ENCODE measurements at regions not wholly inside any gene's neighbourhood (a gene's known extent, or its start where the extent isn't known, plus 50 kb on each side); places are given as distances from the start of the nearest gene placed in this dataset.

- no peak for DNase-seq (ENCODE audit: low read depth in 1 of 2, low spot score in 1 of 2)
- no peak for TF ChIP-seq JUND (IDR thresholded peaks at IDR 0.05; ENCODE audit: low read depth)
- in situ Hi-C loops (cut with HindIII; ENCODE audit: low pct_unique_long_range_greater_than_20kb, low sequenced_read_pairs) = no loop called here
Measured at GRCh38 chr5:98698359-98698758, 75.1 kb upstream of the RGMB start.

- no peak for DNase-seq (ENCODE audit: low read depth in 1 of 2, low spot score in 1 of 2)
Measured at GRCh38 chr5:98700730-98701129, 72.7 kb upstream of the RGMB start.

GRCh38 chr5:98705841-98706240, 67.6 kb upstream of the RGMB start:
- no peak for DNase-seq (ENCODE audit: low read depth in 1 of 2, low spot score in 1 of 2)
- in situ Hi-C loops (cut with HindIII; ENCODE audit: low pct_unique_long_range_greater_than_20kb, low sequenced_read_pairs) = no loop called here
- no peak for TF ChIP-seq JUND (IDR thresholded peaks at IDR 0.05; ENCODE audit: low read depth)

More at GRCh38 chr5:98700730-98701129, 72.7 kb upstream of the RGMB start:
- TF ChIP-seq JUND (IDR thresholded peaks at IDR 0.05; ENCODE audit: low read depth) = no peak
- in situ Hi-C loops (cut with HindIII; ENCODE audit: low pct_unique_long_range_greater_than_20kb, low sequenced_read_pairs) = no loop called here

GRCh38 chr5:98709681-98710080, 63.8 kb upstream of the RGMB start:
- in situ Hi-C loops (cut with HindIII; ENCODE audit: low pct_unique_long_range_greater_than_20kb, low sequenced_read_pairs) = no loop called here
- DNase-seq (ENCODE audit: low read depth in 1 of 2, low spot score in 1 of 2) = no peak
- TF ChIP-seq JUND (IDR thresholded peaks at IDR 0.05; ENCODE audit: low read depth) = no peak

- in situ Hi-C loops (cut with HindIII; ENCODE audit: low pct_unique_long_range_greater_than_20kb, low sequenced_read_pairs) = no loop called here
- TF ChIP-seq JUND (IDR thresholded peaks at IDR 0.05; ENCODE audit: low read depth) = no peak
- no peak for DNase-seq (ENCODE audit: low read depth in 1 of 2, low spot score in 1 of 2)
Measured at GRCh38 chr5:98713027-98713426, 60.4 kb upstream of the RGMB start.

GRCh38 chr5:98713856-98714255, 59.6 kb upstream of the RGMB start:
- TF ChIP-seq JUND (IDR thresholded peaks at IDR 0.05; ENCODE audit: low read depth) = no peak
- DNase-seq (ENCODE audit: low read depth in 1 of 2, low spot score in 1 of 2) = no peak
- in situ Hi-C loops (cut with HindIII; ENCODE audit: low pct_unique_long_range_greater_than_20kb, low sequenced_read_pairs) = no loop called here

GRCh38 chr5:98714710-98715288, 58.7 kb upstream of the RGMB start:
- in situ Hi-C loops (cut with HindIII; ENCODE audit: low pct_unique_long_range_greater_than_20kb, low sequenced_read_pairs) = no loop called here
- no peak for TF ChIP-seq JUND (IDR thresholded peaks at IDR 0.05; ENCODE audit: low read depth)
- no peak for DNase-seq (ENCODE audit: low read depth in 1 of 2, low spot score in 1 of 2)

GRCh38 chr5:98721231-98721928, 52.1 kb upstream of the RGMB start:
- in situ Hi-C loops (cut with HindIII; ENCODE audit: low pct_unique_long_range_greater_than_20kb, low sequenced_read_pairs) = no loop called here
- TF ChIP-seq JUND (IDR thresholded peaks at IDR 0.05; ENCODE audit: low read depth) = no peak
- DNase-seq (ENCODE audit: low read depth in 1 of 2, low spot score in 1 of 2) = no peak

- DNase-seq (ENCODE audit: low read depth in 1 of 2, low spot score in 1 of 2) = no peak
- TF ChIP-seq JUND (IDR thresholded peaks at IDR 0.05; ENCODE audit: low read depth) = no peak
- in situ Hi-C loops (cut with HindIII; ENCODE audit: low pct_unique_long_range_greater_than_20kb, low sequenced_read_pairs) = no loop called here
Measured at GRCh38 chr5:98722188-98722587, 51.3 kb upstream of the RGMB start.

GRCh38 chr5:98723061-98723460, 50.4 kb upstream of the RGMB start:
- in situ Hi-C loops (cut with HindIII; ENCODE audit: low pct_unique_long_range_greater_than_20kb, low sequenced_read_pairs) = no loop called here
- TF ChIP-seq JUND (IDR thresholded peaks at IDR 0.05; ENCODE audit: low read depth) = no peak
- DNase-seq (ENCODE audit: low read depth in 1 of 2, low spot score in 1 of 2) = no peak

Measured in T47D (cell line).